GM13976 (cell line): ENCODE measurements at regions not wholly inside any gene's neighbourhood (a gene's known extent, or its start where the extent isn't known, plus 50 kb on each side); places are given as distances from the start of the nearest gene placed in this dataset.
"Not testable (repeated sequence)": the region's sequence is repeated elsewhere in the genome, so short reads cannot be mapped to it uniquely, and the experiment has no call there.

ENCODE experiments used
- DNase-seq: peaks from one replicate; pipeline ENCODE4 v3.0.0; 2012; ENCODE audit warnings: low spot score
- in situ Hi-C: fragments of 300-500 bp; cut with MboI; formaldehyde crosslinking; loops from one replicate; pipeline ENCODE4 v1.12.0; 2022; ENCODE audit warnings: low sequenced_read_pairs, mixed read lengths, inconsistent platforms; ENCODE audit not compliant: unreplicated experiment
- TF ChIP-seq, protein P1 (sequence below): IDR thresholded peaks from 2 replicates; pipeline ENCODE4 v1.5.1; 2012; ENCODE audit warnings: borderline replicate concordance, mild to moderate bottlenecking; ENCODE audit not compliant: insufficient read depth; ENCODE audit errors: extremely low read depth, missing control alignments, control extremely low read depth

DNA sequence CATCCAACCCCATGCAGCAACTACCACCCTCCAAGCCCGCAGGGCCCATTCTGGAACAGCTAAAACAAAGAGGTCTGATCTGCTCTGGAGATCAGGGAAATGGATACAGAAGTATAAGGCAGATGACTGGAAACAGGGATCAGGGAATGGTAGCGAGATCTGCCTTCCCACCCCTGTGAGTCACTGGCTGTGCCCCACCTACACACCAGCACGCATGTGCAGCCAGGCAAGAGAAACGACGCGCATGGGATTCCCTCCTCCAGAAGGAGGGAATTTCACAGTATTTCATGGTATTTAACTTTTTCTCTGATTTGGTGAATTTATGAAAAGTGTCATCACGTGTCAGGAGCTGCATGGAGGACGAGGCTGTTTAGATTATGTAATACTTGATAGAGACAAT, 116.7 kb downstream of the ARRDC4 start:
- in situ Hi-C loops = no loop called here
- no peak for DNase-seq
- TF ChIP-seq, protein P1, sequence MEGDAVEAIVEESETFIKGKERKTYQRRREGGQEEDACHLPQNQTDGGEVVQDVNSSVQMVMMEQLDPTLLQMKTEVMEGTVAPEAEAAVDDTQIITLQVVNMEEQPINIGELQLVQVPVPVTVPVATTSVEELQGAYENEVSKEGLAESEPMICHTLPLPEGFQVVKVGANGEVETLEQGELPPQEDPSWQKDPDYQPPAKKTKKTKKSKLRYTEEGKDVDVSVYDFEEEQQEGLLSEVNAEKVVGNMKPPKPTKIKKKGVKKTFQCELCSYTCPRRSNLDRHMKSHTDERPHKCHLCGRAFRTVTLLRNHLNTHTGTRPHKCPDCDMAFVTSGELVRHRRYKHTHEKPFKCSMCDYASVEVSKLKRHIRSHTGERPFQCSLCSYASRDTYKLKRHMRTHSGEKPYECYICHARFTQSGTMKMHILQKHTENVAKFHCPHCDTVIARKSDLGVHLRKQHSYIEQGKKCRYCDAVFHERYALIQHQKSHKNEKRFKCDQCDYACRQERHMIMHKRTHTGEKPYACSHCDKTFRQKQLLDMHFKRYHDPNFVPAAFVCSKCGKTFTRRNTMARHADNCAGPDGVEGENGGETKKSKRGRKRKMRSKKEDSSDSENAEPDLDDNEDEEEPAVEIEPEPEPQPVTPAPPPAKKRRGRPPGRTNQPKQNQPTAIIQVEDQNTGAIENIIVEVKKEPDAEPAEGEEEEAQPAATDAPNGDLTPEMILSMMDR = no peak

DNA sequence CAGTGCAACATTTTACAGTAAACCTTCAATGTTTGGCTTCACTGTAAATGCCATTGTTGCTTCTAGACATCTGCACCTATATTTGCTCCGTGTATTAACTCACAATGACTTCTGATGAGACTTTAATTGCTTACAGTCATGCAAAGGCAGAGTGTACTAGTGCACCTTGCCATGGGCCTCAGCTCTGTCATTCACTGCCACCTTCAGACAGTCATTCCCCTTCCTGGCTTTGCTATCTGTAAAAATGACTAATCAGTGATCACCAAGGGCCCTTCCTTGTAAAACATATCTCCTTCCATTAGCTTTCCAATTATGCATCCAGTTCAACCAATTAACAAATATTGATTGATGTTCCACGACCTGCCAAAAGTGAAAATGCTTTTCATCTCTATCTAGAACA, 120.3 kb downstream of the ARRDC4 start:
- in situ Hi-C loops = no loop called here
- TF ChIP-seq, protein P1 = no peak
- DNase-seq = no peak

DNA sequence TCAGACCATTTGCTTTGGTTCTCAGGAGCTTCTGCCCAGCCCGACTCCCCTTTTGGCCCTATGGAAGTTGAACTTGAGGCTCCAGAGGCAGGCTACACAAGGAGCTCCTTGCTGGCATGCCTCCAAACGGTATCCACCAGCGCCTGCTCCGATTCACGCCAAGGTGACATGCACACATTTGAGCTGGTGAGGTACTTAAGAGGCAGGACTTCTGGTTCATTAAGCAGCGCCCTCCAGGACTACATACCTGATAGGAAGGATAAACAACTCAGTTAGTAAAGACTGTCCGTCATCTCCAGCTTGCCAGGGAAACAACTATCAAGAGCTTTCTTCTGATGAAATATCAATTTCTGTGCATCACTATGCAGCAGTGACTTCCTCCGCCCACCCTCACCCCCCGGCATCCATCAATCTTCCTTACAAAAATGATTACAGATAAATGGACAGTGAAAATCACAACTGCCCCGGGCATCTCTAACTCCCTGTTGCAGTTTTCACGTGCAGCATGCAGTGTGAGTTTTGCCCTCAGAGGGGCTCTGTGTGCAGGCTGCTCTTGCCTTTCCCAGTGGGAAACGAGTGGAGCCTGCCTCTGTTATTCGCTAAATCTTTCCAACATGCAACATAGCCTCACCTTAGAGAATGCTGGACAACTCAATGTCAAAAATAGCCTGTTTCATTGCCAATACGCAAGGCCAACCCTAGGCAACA, 122.9 kb downstream of the ARRDC4 start:
- DNase-seq = no peak
- TF ChIP-seq, protein P1 = no peak
- in situ Hi-C loops = no loop called here

DNA sequence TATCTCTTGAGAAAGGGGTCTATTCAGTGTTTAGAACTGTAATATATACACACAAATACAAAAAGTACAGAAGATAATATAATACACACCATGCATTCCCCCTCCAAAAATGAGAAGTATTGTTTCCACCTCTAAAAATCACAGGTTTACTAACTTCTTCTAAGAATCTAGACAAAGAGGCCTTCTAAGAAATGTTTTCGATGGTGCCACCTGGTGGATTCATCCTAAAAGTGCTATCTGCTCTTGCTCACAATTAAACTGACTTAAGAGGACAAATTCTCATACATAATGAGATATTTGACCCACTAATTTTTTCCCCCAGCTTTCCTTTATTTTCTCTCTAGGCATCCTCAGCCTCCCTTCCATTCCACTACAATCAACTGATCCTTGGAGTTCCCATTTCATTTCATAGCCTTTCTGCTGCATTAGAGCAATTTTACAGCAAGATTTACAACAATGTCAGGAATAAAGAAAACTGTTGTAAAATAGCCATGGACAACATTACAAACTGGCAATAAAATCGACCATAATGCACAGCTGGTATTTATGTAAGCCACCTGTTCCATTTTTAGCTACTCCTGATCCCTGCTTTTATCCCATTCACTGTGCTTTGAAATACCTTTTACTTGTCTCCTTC, 124.6 kb downstream of the ARRDC4 start:
- DNase-seq = peak; percentile 40
- in situ Hi-C loops = no loop called here

DNA sequence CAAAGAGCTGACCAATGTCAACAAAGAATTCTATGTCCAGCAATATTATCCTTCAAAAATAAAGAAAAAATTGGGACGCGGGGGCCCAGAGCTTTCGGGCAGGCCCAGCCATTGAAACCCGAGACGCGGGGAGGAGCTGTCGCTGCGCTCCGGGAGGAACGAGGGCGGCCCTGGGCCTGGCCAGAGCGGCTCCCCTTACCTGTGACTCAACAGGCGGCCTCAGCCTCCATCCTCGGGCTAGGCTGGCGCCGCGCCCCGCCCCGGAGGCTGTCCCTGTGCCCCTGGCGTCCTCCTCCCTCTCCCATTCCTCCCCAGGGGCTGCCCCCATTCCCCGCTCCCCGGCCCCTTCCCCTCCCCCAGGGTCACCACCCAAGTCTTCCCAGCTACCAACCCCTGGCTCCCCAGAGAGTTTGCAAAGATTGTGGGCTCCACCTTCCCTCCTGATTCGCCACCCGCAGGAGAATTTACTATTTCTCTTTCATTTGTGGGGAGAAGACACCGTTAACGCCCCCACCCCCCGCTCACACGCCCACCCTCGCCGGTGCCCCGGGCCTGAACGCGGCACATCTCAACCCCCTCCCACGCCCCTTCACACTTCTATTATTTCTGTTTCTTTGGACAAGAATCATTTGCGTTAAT, 127.9 kb downstream of the ARRDC4 start:
- DNase-seq, in situ Hi-C loops: not testable (repeated sequence)

More for the DNA sequence above, 124.6 kb downstream of the ARRDC4 start:
- TF ChIP-seq, protein P1 = peak; percentile 14

DNA sequence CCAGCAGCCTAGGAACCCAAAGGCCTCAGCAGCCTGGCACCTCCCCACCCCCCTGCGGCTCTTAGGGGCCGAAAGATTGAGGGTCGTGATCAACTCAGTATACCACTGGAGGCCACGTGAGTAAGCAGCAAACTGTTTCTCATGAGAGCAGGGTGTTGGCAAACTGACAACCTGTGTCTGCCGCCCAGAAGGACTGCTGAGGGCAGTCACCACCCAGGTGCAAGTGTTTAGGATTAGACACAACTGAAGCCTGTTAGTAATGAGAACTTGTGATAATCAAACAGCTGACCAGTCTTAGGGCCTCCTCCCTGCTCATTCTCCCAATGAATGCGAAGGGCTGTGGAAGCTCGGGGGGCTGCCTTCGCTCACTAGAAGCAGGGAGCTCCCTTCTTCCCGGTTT, 128.8 kb downstream of the ARRDC4 start:
- DNase-seq, in situ Hi-C loops: not testable (repeated sequence)

DNA sequence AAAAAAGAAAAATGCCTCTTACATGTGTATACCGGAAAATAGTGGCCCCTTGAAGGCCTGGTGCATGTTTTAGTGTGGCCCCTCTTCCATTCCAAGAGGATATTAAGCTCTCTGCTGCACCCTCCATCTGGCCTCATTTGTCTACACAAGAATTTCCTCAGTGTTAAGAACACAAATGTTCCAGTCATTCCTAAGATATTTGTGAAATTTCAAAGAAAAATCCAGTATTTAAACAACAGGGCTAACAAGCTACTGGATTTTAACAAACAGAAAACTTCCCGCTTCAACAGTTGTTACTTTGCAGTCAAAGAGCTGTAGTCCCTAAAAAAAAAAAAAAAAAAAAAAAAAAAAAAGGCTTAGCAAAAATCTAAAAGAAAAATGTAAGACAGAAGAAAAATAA, 137.5 kb downstream of the ARRDC4 start:
- in situ Hi-C loops, DNase-seq: not testable (repeated sequence)

DNA sequence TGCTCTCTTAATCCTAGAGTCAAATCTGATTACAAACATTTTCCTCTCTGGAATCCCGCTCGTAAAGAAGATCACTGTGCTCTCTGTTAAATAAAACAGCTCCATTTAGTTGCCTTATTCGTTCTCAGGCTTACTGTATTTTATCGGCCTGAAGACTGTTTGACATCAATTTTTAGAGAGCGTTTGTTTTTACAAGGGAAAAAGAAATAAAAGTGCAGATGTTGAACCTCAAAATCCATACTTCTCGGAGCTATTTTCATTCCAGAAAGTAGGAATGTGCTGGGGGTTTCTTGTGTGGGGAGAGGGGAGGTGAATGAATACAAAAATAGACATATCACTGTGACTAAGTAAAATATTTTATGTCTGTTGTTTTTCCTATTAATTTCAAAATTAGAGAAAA, 140.1 kb downstream of the ARRDC4 start:
- in situ Hi-C loops, DNase-seq: not testable (repeated sequence)
